Fibroblast of pulmonary artery (primary cell): ENCODE measurements at regions not wholly inside any gene's neighbourhood (a gene's known extent, or its start where the extent isn't known, plus 50 kb on each side); places are given as distances from the start of the nearest gene placed in this dataset.

Experiments used
- DNase-seq: peaks from one replicate; pipeline ENCODE4 v3.0.0-alpha.2; 2010; ENCODE audit warnings: low read depth
- H3K4me3 ChIP-seq: replicated peaks from 2 replicates; pipeline ENCODE4 v1.5.1; 2011; ENCODE audit warnings: low read depth, mild to moderate bottlenecking, control low read depth, low read length, moderate library complexity
- CTCF ChIP-seq: IDR thresholded peaks from 2 replicates; pipeline ENCODE4 v1.5.1; 2011; ENCODE audit warnings: mild to moderate bottlenecking, control low read depth, low read length, inconsistent platforms; ENCODE audit errors: missing control alignments

DNA sequence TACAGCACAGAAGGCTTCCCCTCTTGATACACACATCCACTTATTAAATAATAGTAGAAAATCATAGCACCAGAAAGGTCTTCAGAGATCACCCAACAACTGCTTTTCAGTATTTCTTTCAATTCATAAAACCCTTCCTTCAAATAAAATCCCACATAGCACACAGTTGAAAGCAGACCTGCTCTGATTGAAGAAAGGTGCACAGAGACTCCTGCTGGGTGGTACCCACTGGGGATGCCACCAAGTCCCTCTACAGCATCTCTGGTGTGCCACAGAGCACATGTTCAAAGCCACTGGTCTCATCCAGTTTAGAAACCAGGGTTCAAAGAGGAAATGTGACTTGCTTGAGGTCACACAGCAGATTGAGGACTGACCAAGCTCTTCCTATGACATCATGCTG, 427.5 kb downstream of the BCL11B start:
- no peak for DNase-seq
- TF ChIP-seq CTCF, result no peak
- no peak overlapping the region for H3K4me3 ChIP-seq

GRCh38 chr14:98847521-98848468, 424.2 kb downstream of the BCL11B start:
- no peak for TF ChIP-seq CTCF
- H3K4me3 ChIP-seq, result no peak overlapping the region
- no peak for DNase-seq

DNA sequence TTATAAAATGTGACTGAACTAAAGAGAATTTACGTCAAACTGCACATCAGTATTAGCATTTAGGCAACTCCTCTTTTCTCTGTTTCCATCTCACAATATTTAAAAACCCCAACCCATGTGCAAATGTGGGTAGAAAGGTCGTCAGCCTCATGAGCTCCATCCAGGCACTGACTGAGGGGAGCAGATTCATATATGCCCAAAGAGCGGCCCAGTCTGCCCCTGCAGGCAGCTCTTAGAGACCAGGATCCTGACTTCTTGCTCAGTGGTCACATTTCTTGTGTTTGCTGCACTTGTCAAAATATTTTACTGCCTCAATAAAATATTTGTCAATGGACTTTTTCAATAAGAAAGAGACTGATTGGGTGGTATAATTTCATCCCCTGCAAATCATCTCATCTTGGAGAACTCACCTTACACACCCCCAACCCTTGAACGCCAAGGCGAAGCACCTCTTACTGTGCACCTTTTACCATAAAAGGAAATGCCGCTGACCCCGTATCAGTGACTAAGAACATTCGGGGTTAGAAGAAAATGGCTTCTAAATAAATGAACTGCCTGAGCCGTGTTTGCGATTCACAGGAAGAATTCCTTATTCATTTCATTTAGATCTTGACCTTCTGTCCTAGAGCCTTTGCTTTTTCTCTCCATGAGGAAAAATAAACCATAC, 418.8 kb downstream of the BCL11B start:
- no peak overlapping the region for H3K4me3 ChIP-seq
- no peak for DNase-seq
- TF ChIP-seq CTCF, result no peak

GRCh38 chr14:98855926-98856715, 415.9 kb downstream of the BCL11B start:
- no peak overlapping the region for H3K4me3 ChIP-seq
- TF ChIP-seq CTCF, result no peak
- DNase-seq, result no peak

GRCh38 chr14:98858158-98858557, 413.8 kb downstream of the BCL11B start:
- DNase-seq, result no peak
- H3K4me3 ChIP-seq, result no peak overlapping the region
- TF ChIP-seq CTCF, result no peak

- no peak for DNase-seq
- no peak for TF ChIP-seq CTCF
- no peak overlapping the region for H3K4me3 ChIP-seq
Measured at GRCh38 chr14:98858561-98858960, 413.4 kb downstream of the BCL11B start.
